WTC11 (cell line): ENCODE measurements at regions not wholly inside any gene's neighbourhood (a gene's known extent, or its start where the extent isn't known, plus 50 kb on each side); places are given as distances from the start of the nearest gene placed in this dataset.

Source experiments
- ESRRA ChIP-seq: sonication (generic); formaldehyde crosslinking; IDR thresholded peaks from 2 replicates; pipeline ENCODE4 v1.8.1; 2022; ENCODE audit warnings: mild to moderate bottlenecking, missing genetic modification reagents, borderline replicate concordance
- TEAD1 ChIP-seq: sonication (generic); formaldehyde crosslinking; IDR thresholded peaks from 2 replicates; pipeline ENCODE4 v1.8.0; 2022; ENCODE audit warnings: mild to moderate bottlenecking, missing genetic modification reagents
- ZNF317 ChIP-seq: sonication (generic); formaldehyde crosslinking; IDR thresholded peaks from 2 replicates; pipeline ENCODE4 v1.8.1; 2023; ENCODE audit warnings: low read depth, mild to moderate bottlenecking, moderate library complexity, missing genetic modification reagents, borderline replicate concordance

DNA sequence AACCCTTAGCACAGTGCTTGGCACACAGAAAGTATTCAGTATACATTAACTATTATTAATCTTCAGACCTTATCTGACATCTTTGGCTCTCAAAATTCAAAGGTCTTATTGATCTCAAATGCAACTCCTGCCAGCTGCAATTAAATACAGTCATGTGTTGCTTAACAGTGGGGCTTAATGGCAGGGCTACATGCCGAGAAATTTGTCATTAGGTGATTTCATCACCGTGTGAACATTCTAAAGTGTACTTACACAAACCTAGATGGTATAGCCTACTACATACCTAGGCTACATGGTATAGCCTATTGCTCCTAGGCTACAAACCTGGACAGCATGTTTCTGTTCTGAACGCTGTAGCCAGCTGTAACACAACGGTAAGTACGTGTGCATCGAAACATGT is 156.3 kb upstream of the TMCC3 start:
- no peak for TF ChIP-seq ESRRA (CRISPR knock-in tag)
- TF ChIP-seq ZNF317 (CRISPR knock-in tag) = no peak
- TF ChIP-seq TEAD1 = no peak
